SIG-M5 treated with dmso at 0.1 percent for 504 hours (cell line): ENCODE measurements at regions not wholly inside any gene's neighbourhood (a gene's known extent, or its start where the extent isn't known, plus 50 kb on each side); places are given as distances from the start of the nearest gene placed in this dataset.

Source experiments
- DNase-seq: peaks from one replicate; lab custom pipeline; 2025; ENCODE audit not compliant: unreplicated experiment; lab: John Stamatoyannopoulos, UW

GRCh38 chr13:21316376-21316775, 139.9 kb downstream of the MRPL57 start:
- DNase-seq, result no peak

DNA sequence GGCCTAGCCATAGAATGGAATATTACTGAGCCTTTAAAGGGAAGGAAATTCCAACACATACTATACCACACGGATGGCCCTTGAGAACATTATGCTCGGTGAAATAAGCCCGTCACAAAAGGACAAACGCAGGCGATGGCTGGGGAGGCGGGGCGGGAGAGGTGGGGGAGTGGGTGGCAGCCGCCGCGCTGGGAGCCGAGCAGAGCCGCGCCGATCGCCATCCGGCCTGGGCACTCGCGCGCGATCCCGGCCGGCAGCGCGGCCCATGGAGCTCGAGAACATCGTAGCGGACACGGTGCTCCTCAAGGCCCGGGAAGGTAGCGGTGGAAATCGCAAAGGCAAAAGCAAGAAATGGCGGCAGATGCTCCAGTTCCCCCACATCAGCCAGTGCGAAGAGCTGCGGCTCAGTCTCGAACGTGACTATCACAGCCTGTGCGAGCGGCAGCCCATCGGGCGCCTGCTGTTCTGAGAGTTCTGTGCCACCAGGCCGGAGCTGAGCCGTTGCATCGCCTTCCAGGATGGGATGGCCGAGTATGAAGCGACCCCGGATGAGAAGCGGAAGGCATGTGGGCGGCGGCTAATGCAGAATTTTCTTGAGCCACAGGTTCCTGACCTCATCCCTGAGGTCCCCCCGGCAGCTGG, 140.1 kb downstream of the ZDHHC20 start:
- no peak for DNase-seq

- DNase-seq, result no peak
Measured at GRCh38 chr13:21319869-21320641, 139.0 kb downstream of the ZDHHC20 start.

DNA sequence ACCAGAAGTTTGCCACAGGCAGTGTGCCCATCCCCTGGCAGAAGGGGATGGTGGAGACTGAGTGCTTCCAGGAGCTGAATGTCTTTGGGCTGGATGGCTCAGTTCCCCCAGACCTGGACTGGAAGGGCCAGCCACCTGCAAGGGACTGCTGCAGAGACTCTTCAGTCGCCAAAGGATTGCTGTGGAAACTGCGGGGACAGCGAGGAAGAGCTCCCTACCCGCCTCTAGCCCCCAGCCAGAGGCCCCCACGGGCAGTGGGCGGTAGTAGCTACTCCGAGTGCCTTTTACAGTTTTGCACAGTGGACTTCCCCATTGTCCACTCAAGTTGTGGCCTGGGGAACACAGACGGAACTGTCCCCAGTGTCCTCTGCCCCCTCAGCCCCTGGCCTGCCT, 138.5 kb downstream of the ZDHHC20 start:
- DNase-seq, result no peak

GRCh38 chr13:21321269-21321668, 137.8 kb downstream of the ZDHHC20 start:
- no peak for DNase-seq

GRCh38 chr13:21322327-21322965, 136.7 kb downstream of the ZDHHC20 start:
- DNase-seq, result no peak
